Stimulated activated CD8-positive, alpha-beta memory T cell treated with anti-CD3 and anti-CD28 coated beads, Interleukin-7, amount 100 ng/mL, for 48 hours (primary cell): ENCODE measurements at regions not wholly inside any gene's neighbourhood (a gene's known extent, or its start where the extent isn't known, plus 50 kb on each side); places are given as distances from the start of the nearest gene placed in this dataset.
A peak's percentile ranks its signal among the peaks of the same experiment; 100 is the strongest.

Source experiments
- DNase-seq, 2 donors: peaks; one replicate each; pipeline ENCODE4 v3.0.0-alpha.2; 2020; ENCODE audit warnings: low read depth in 1 of 2; ENCODE audit errors: extremely low read depth in 1 of 2

DNA sequence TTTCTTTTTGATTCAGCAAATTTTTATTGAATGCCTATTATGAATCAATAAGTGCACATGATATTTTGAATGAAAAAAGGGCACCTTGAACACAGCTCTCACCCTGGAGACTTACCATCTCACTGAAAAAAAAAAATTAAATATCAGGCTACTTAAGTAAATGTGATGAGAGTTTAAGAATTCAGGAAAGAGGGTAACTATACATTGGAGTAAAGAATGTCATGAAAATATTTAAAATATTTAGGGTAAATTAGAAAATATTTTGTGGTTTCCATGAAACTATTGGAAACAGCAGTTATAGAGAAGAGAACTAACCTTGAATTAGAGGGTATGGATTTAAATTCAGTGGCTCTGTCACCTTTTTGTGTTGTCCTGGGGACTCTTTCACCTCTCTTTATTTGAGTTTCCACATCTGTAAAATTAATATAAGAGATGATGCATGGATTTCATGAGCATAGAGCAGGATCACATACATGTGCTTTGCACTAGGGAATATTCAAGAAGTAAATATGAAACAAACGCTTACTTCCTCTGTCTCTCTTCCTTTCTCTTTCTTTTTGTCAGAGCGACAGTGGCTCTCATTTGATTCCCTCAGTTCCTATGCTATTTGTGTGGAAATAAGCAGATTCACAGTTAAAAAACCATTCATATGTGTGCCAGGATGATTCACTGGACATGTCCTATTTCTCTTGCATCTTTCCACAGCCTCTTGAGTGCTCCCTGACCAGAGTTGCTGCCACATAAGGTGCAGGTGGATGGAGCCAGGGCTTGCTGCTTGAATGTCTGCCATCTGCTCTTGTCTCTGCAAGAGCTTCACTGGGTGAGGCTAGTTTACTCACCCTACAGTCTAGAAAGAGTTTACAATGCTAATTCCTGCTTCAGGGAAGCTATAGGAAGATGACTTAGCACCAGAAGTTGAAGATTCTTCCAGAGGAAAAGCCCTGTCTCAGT, 533.1 kb downstream of the ETS1 start:
- DNase-seq = no peak

DNA sequence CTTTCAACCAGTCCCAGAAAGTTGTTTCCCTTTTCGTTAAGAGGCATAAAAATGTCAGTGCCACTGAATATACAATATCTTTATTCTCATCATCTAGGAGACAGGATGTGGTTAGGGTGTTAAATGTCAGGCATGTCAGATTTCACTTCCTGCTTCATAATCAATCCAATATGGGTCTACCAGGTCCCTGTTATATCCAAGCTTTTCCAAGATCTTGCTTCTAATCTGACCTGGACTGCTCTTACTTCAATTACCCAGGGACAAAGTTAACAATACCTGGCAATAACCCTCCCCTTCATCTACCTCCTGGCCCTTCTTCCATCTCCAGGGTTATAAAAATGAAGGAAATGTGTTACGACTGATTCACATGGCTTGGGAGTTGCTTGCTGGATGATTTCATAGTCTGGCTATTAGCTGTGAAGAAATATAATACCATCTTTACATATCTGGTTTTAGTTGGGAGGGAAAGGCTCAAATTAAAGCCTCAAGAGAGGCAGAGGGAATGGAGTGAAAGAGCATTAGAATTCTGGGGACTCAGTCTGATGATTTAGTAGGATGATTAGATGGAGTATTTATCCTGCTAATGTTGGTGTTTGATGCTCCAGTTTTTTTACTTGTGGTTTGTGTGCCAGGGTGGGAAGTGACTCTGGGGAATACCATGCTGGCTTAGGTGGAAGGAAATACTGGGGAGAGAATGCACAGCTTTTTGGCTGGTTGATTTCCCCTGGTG, 534.3 kb downstream of the ETS1 start:
- no peak for DNase-seq

DNA sequence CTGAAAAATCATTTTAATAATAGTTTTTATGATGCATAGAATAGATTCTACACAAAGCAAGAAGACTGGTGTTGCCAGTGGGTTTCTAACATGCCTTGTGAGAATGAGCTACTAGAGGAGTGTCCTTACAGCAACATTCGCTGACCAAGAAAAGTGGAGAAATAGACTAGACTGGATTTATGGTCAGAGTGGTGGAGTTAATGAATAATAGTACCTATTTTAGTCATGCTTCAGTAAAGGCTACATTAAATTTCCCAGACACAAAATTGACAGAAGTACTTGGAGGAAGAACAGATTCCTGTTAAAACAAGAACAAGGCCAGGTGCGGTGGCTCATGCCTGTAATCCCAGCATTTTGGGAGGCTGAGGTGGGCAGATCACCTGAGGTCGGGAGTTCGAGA, 539.2 kb downstream of the ETS1 start:
- no peak for DNase-seq

DNA sequence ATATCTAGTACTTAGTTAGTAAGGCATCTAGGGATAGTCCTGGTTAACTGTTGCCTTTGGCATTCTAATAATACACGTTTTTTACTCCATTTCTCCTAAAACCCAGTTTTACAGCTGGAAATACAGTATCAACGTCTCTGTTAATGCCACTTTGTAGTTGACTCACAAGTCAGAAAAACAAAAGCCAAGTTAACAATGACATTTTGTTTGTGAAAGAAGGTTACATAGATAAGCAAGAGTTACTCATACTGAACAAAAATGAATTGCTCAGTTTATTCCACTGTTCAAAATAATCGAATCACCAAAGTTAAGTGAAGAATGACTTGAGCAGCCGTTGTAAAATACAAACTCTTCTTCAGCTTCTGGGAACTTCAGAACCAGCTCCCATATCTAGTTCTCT, 540.3 kb downstream of the ETS1 start:
- DNase-seq = no peak

DNA sequence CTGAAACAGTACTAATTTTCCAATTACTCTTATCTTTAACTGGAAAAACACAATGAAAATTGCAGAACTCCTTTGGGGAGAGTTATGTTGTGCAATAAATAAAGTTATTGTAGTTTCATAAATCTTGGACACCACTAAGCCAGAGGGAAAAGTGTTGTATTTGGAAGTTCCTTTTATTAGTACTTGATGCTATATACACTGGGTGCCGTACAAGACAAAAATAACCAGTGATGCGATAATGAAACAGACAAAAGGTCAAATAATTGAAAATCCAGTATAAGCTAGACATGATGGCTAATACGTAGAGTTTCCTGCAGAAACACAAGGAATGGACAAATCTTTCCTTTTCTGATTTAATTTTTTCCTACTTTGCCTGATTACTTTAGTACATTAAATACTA, 541.1 kb downstream of the ETS1 start:
- DNase-seq = no peak

DNA sequence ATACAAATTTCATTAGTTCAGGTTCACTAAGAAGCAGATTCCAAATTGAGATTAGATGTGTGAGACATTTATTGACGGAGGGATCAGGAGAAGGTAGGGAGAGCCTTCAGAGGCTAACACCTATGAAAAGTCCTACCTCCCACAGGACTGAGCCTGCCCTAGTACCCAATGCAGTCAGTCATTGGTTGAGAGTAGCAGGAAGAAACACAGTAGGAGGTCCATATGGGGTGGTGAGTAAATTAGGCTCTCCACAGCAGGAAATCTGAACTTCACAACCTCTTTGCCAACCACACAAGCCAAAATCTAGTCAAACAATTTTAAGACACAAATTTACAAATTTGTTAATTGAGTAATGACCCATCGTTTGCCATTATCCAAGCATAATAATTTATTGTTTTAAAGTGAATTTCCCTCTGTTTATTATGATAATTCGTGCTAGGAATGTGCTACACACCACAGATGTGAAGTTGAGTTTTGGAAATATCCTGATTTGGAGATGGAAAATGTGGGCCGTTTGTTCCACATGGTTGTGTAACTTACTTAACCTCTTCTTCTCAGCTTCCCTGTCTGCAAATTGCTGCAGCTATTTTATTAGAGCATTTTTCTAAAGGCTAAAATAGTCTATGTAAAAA, 542.1 kb downstream of the ETS1 start:
- DNase-seq = no peak

DNA sequence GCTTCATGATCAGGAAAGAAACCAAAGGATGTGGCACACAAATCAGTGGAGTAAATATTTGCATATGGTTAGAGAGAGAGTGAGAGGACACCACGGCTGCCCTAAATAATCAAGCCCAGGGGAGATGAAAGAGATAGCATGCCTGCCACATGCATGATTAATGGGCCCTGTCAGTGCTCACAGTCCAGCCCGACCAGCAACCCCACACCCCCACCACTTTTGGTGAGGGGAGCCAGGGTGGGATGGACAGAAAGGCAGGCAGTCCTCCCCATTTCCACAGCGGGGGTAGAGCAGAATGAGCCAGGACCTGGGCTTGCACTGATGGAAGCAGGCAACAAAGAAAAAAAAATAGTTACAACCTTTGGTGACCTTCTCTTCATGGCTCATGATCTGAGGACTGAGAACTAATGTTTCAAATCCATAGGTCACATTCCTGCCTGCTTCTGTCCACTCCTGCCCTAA, 545.0 kb downstream of the ETS1 start:
- no peak for DNase-seq

DNA sequence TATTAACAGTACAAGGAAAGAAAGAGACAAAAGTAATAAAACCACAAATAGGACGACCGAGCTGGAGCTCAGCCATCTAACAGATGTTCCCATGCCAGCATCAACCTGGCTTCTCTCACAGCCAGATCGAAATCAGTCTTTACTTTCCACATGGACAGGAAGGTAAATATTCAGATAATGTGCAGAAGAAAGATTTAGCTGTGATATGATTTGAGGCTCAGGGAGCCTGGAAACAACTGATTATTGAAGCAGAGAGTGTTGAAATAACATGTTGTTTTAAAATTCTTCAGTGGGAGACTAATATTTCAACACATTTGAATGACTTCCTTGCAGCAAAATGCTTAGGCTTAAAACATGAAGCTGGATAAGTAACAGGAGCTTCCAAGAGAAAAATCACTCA, 546.8 kb downstream of the ETS1 start:
- DNase-seq = no peak

DNA sequence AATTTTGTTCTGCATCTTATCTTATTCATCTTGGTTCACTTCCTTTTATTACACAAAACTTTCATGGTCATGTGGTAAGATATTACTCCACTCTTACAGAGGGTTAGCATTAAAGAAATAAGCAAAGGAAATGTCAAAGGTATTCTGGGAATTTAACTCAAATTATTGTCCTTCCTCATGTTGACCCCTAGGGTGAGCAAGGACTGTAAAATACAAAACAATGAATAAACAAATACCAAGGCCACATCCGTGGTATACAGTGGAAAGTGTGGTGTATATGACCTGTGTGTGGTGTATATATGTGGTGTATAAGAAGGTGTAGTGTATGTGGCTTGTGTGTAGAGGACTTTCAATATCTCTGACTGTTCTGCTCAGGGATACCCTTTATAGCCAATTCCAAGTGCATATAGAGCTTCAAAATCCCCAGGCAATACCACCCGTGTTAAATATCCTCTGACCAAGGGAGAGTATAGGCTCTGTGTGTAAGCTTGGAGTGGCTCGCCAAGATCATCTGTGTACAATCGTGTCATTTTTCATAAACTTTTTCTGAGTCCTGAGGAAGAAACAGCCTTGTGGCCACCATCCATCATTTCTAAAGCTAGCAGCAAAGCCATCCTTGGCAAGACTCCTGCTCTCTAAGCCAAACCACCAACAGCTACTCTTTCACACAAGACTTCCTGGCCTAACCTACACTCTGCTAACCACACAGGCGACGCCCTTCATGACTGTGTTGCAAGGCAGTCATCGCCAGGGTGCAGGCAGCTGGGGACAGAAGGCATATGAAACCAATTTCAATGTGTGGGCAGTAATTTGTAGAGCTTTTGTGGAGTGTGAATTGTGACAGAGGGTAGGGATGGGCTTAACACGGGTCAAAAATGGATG, 548.0 kb downstream of the ETS1 start:
- DNase-seq = peak; percentile 61 to 74

DNA sequence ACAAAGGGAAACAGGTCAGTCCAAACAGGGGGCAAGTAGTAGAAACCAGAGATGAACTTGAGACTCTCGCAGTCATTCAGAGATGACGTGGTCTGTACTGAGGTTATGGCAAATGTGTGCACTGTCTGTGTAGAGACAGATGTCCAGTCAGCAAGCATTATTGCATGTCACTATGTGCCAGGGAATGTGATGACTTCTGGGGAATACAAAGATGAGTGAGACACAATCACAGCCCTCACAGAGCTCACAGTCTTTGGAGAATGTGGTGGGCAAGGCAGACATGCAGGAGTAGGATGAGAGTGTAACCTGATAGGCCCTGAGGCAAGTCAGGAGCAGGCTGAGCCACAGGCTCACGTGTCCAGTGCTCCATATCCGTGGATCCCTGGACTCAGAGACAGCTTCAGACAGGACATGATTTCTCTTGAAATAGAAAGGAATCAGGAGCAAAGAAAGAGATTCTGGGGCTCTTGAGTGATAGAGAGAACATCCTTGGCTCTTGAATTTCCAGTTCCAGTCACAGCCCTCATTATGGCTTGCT, 550.7 kb downstream of the ETS1 start:
- no peak for DNase-seq

DNA sequence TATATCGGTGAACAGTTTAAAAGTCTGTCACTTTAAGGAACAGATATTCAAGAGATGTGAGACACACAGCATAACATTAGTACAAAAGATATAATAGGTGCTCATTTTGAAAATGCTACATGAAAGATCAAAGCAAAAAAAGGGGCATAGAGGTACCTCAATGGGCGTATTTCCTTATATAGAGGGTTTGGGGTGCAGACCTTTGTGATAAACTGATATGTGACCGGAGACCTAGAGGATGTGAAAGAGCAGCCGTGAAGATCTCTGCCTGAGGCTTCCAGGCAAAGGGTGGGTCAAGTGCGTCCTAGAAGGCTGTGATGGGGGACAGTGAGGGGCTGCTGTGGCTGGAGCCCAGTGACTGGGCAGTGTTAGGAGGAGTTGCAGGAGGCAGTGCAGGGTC, 551.4 kb downstream of the ETS1 start:
- DNase-seq = no peak

DNA sequence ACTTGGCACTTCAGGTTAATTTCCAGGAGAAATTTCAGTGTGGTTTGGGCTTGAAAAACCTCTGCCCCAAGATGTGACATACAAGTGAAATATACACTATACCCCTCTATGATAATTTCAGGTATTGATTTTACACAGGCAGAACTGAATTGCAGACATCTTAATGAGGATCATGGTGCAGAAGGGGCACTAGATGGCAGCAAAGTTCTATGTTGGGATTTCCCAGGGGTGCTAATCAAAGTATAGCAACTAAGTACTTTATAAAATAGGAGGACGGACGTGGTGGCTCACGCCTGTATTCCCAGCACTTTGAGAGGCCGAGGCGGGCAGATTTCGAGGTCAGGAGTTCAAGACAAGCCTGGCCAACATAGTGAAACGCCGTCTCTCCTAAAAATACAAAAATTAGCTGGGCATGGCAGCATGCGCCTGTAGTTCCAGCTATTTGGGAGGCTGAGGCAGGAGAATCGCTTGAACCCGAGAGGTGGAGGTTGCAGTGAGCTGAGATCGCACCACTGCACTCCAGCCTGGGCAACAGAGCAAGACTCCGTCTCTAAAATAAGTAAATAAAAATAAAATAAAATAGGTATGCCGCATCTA, 555.7 kb downstream of the ETS1 start:
- peak in 1 of 2 donors; percentile 42 for DNase-seq

DNA sequence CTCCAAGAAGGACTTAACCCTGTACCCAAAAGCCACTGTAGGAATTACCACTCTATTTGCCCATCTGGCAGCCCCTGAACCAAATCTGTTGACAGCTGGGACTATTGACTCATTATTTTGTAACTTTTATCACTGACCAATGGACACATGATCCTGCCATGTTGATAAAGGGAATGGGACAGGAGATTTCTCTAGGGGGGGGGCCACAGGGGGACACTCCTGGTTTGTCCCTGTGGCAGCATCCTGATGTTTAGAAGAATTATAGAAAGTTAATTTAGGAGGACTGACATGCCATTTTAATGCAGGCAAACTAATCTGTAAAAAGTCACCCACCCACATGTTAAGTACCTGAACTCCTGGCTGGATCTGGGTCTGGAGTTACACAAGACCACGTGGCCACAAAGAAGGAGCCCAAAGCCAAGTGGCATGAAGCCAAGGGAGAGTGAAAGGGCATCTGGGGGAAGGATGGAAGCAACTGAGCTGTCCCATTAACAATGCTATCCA, 558.1 kb downstream of the ETS1 start:
- DNase-seq = no peak

DNA sequence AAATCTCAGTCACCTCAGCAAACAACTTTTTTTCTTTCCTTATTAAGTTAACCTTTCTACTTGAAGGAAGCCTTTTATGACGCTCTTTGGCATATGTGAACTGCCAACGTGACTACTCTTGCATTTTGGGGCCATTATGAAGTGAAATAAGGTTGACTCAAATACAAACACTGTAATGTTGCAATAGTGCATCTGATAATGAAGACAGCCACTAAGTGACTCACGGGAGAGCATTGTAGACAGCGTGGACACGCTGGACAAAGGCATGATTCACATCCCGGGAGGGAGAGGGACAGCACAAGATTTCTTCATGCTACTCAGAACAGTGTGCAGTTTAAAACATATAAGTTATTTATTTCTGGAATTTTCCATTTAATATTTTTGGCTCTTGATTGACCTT, 560.8 kb downstream of the ETS1 start:
- no peak for DNase-seq

DNA sequence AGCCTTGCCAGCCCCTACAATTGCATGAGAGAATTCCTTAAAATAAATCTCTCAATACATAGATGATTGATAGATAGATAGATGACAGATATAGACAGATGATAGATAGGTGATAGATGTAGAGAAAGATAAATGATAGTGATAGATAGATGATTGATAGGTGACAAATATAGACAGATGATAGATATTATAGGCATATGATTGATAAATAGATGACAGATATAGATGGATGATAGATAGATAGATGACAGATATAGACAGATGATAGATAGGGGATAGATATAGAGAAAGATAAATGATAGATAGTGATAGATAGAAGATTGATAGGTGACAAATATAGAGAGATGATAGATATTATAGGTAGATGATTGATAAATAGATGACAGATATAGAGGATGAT, 564.6 kb downstream of the ETS1 start:
- no peak for DNase-seq

DNA sequence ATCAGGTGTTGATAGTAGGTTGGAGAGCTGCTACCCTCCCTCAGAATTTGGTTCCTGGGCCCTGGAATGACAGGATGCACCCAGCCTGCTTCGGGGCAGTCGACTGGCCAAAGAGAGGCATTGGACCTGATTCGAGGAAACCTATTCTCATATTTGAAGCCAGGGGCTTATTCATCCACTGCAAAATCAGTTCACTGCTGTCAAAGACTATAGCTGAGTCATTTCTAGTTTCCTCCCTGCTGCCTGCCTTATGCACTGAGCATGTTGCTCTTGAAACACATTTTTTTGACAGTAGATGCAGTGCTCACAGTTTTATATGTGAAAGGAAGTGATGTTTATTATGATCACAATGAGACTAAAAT, 565.4 kb downstream of the ETS1 start:
- DNase-seq = no peak

DNA sequence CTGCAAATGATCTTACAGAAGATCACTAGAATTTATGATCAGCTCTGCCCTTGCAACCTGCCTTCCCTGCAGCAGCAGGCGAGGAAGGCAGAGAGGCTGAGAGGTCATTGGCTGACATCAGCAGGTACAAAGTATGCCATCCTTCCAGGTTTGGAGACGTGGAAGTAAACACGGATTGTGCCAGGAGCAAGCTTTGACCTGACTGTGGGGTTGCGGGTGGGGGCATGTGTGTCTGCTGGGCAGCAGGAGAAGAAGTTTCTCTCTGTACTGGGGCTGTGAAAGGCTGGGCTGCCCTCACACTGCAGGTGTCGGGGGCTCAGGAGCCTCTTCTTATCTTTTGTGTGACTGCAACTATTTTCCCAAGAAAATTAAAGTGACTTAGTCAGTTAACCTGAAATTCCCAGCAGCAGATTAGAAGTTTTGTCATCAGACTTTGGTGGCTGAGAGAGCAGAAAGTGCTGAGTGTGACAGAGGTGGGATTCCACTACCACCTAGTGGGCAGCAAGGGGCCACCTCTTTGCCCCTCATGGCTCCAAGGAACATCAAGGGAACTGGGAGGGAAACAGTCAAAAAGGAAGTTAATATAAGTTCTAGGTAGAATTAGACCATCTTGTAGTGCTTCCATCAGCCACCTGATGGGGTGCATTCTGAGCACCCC, 565.9 kb downstream of the ETS1 start:
- no peak for DNase-seq

DNA sequence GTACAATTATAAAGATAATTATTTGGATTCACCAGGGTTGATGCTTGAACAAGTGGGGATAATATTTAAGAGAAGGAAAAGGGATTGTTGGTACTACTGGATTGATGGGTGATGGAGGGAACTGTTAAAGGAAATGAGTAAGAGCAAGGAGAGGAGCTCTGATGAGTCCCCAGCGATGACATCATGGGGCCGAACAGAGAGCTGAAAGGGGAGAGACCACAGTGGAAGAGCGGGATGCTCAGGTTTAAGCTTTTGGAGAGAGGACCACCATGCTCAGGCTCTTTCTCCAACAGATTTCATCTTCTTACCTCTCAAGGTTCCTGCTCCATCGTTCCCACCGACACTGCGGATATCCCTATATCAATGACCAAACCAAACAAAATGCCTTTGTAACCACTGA, 568.7 kb downstream of the ETS1 start:
- DNase-seq = no peak

DNA sequence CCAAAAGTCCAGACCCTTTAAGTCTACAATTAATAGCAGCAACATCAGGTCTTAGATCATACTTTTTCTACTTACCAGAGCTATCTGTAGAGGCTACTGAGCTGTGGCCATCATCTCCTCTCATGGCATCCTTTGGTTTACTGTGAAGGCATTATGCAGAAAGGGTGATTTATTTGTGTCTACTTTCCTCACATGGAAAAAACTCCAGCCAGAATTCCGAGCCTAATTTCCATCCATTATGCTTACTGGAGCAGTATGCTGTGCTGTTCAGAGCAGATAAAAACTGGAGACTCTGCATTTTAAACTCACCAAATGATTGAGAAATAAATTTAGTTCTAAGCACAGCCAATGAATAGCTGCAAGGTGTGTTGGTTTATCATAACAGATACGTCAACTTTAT, 581.8 kb downstream of the ETS1 start:
- DNase-seq = no peak
